ENCODE measurements at regions not wholly inside any gene's neighbourhood (a gene's known extent, or its start where the extent isn't known, plus 50 kb on each side); places are given as distances from the start of the nearest gene placed in this dataset.

DNA sequence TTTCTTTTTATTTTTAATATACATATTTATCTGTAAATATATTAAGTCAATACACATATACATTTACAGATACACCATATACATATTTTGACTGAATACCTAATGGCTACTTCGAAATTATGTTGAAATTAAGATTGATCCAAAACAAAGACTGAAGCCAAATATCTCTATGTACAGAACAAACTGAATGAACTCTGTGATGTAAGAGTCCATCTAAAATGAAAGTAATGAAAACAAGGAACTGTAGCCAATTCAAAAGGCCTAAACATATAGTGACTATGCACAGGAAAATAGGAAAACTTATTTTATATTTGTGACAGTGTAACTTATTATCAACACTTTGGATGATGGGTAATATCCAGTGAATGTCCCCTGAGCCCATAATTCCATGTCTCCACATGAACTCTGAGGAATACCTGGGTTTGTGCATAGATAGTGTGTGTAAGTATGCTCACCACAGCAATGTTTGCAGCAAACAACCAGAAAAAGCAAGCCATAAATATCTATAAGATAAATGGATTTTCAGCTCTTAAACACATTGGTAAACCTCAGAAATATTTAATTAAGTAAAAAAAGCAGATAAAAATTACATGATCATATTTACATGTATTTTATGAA lies 517.2 kb upstream of the CDH6 start:
- no peak overlapping the region for H3K4me3 Mint-ChIP-seq (ENCODE audit: unreplicated experiment)
- H3K9me3 Mint-ChIP-seq (ENCODE audit: low read depth): peaks cover 26% of the 10 kb centered on the region
- no peaks in the 10 kb centered on the region for H3K4me1 Mint-ChIP-seq (ENCODE audit: low read depth)
- TF ChIP-seq, protein P1, sequence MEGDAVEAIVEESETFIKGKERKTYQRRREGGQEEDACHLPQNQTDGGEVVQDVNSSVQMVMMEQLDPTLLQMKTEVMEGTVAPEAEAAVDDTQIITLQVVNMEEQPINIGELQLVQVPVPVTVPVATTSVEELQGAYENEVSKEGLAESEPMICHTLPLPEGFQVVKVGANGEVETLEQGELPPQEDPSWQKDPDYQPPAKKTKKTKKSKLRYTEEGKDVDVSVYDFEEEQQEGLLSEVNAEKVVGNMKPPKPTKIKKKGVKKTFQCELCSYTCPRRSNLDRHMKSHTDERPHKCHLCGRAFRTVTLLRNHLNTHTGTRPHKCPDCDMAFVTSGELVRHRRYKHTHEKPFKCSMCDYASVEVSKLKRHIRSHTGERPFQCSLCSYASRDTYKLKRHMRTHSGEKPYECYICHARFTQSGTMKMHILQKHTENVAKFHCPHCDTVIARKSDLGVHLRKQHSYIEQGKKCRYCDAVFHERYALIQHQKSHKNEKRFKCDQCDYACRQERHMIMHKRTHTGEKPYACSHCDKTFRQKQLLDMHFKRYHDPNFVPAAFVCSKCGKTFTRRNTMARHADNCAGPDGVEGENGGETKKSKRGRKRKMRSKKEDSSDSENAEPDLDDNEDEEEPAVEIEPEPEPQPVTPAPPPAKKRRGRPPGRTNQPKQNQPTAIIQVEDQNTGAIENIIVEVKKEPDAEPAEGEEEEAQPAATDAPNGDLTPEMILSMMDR (IDR thresholded peaks at IDR 0.05): no peak
- H3K27ac Mint-ChIP-seq (ENCODE audit: unreplicated experiment): no peak overlapping the region
- no peaks in the 10 kb centered on the region for H3K36me3 Mint-ChIP-seq (ENCODE audit: low read depth)
- no peaks in the 10 kb centered on the region for H3K27me3 Mint-ChIP-seq (ENCODE audit: low read depth)
- DNase-seq (ENCODE audit: low spot score): no peak

DNA sequence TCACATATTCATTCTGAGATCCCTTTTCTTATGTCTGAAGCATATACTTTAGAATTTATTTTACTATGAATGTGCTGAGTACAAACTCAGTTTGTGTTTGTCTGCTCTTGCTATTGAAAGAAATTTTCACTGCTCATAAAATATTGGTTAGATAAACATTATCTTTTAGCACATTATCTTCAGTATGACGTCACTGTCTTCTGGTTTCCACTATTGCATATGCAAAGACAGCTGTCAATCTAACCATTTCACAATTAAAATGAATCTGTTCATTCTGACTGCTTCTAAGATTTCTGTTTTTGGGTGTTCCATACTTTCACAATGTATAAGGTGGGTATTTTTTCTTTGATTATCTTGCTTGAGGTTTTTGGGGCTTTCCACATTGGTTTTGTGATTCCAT lies 526.2 kb upstream of the CDH6 start:
- no peaks in the 10 kb centered on the region for H3K4me1 Mint-ChIP-seq (ENCODE audit: low read depth)
- H3K36me3 Mint-ChIP-seq (ENCODE audit: low read depth): no peaks in the 10 kb centered on the region
- H3K4me3 Mint-ChIP-seq (ENCODE audit: unreplicated experiment): no peak overlapping the region
- TF ChIP-seq, protein P1 (IDR thresholded peaks at IDR 0.05): no peak
- no peak for DNase-seq (ENCODE audit: low spot score)
- H3K27me3 Mint-ChIP-seq (ENCODE audit: low read depth): no peaks in the 10 kb centered on the region
- peaks cover 11% of the 10 kb centered on the region for H3K9me3 Mint-ChIP-seq (ENCODE audit: low read depth)
- no peak overlapping the region for H3K27ac Mint-ChIP-seq (ENCODE audit: unreplicated experiment)

DNA sequence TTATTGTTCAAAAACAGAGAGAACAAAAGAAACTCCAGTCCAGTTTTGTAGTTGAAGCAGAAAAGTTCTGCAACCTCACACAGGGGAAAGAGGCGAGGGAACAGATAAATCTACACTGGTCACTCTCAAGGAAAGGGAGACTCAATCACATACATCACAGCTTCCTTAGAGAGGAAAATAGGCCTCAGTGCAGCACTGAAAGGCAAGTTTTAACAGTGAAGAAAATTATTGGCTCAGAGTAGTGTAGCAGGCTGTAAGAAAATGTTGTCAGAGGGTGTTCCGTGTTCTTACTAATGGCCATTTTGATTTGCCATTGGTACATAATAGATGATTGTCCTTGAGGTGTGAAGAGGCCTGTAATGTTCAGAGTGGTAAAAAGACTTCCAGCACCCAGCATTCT lies 530.0 kb upstream of the CDH6 start:
- Mint-ChIP-seq H3K36me3 (ENCODE audit: low read depth) (no peaks in the 10 kb centered on the region), H3K27ac (ENCODE audit: unreplicated experiment) (no peak overlapping the region), H3K4me3 (ENCODE audit: unreplicated experiment) (no peak overlapping the region), H3K4me1 (ENCODE audit: low read depth) (no peaks in the 10 kb centered on the region), H3K27me3 (ENCODE audit: low read depth) (no peaks in the 10 kb centered on the region), H3K9me3 (ENCODE audit: low read depth) (peaks cover 2% of the 10 kb centered on the region)
- no peak for DNase-seq (ENCODE audit: low spot score)
- TF ChIP-seq, protein P1 (IDR thresholded peaks at IDR 0.05): no peak

DNA sequence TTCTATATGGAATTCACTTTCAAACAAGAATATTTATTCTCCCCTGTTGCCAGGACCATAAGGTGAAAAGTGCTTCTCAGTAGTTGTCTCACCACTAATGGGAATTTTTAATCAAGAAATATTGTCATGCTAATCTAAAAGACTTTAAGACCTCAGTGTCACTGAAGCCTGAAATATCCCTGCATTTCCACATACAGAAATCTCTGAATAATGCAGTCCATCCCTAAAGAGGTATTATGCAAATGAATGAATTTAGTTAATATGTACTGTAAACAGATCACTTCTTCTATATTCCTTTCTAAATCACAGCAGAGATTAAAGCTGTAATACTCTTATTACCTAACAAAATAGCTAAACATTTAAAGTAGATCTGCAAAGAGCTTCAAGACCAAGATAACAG lies 531.1 kb upstream of the CDH6 start:
- Mint-ChIP-seq H3K36me3 (ENCODE audit: low read depth) (no peaks in the 10 kb centered on the region), H3K9me3 (ENCODE audit: low read depth) (no peaks in the 10 kb centered on the region), H3K27me3 (ENCODE audit: low read depth) (no peaks in the 10 kb centered on the region), H3K27ac (ENCODE audit: unreplicated experiment) (no peak overlapping the region), H3K4me3 (ENCODE audit: unreplicated experiment) (no peak overlapping the region), H3K4me1 (ENCODE audit: low read depth) (no peaks in the 10 kb centered on the region)
- TF ChIP-seq, protein P1 (IDR thresholded peaks at IDR 0.05): no peak
- no peak for DNase-seq (ENCODE audit: low spot score)

DNA sequence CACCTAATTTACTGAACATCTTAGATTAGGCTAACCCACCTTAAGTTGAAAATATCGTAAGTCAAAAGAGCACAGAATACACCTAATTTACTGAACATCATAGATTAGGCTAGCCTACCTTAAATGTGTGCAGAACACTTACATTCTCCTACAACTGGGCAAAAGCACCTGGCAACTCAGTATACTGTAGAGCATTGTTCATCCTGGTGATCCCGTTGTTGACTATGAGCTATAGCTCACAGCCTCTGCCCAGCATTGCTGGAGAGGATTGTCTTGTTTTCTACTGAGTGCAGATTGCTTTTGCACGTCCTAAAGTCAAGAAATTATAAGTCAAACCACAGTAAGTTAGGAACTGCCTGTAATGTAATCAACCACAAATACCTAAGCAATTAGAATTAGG lies 531.8 kb upstream of the CDH6 start:
- TF ChIP-seq, protein P1 (IDR thresholded peaks at IDR 0.05): no peak
- no peaks in the 10 kb centered on the region for H3K27me3 Mint-ChIP-seq (ENCODE audit: low read depth)
- H3K4me3 Mint-ChIP-seq (ENCODE audit: unreplicated experiment): no peak overlapping the region
- H3K4me1 Mint-ChIP-seq (ENCODE audit: low read depth): no peaks in the 10 kb centered on the region
- no peak overlapping the region for H3K27ac Mint-ChIP-seq (ENCODE audit: unreplicated experiment)
- no peaks in the 10 kb centered on the region for H3K9me3 Mint-ChIP-seq (ENCODE audit: low read depth)
- DNase-seq (ENCODE audit: low spot score): no peak
- H3K36me3 Mint-ChIP-seq (ENCODE audit: low read depth): no peaks in the 10 kb centered on the region
